AG04450 (cell line): ENCODE measurements at regions not wholly inside any gene's neighbourhood (a gene's known extent, or its start where the extent isn't known, plus 50 kb on each side); places are given as distances from the start of the nearest gene placed in this dataset.

Experiments used
- CTCF ChIA-PET: fragments of 300-600, 350-600 bp; formaldehyde crosslinking; extraction: SDS; loops from one replicate; lab custom pipeline; 2022; ENCODE audit warnings: antibody characterized with exemption, inconsistent platforms; lab: Charles Lee
- POLR2A ChIA-PET: fragments of 350-600 bp; formaldehyde crosslinking; extraction: SDS; loops from one replicate; lab custom pipeline; 2021; ENCODE audit warnings: antibody characterized with exemption, inconsistent platforms; lab: Yijun Ruan, JAX
- DNase-seq: peaks from one replicate; pipeline ENCODE4 v3.0.0-alpha.2; 2011; ENCODE audit warnings: low read depth, low spot score
- H3K27ac ChIP-seq: one replicate; pipeline ENCODE4 v1.5.1; 2012; ENCODE audit warnings: low read depth, low read length, control low read depth
- H3K27me3 ChIP-seq: one replicate; pipeline ENCODE4 v1.6.0; 2012; ENCODE audit warnings: low read length; ENCODE audit not compliant: control insufficient read depth, insufficient read depth
- H3K4me3 ChIP-seq: 2 replicates; pipeline ENCODE4 v1.5.1; 2011; ENCODE audit warnings: mild to moderate bottlenecking, low read depth, low read length, control low read depth
- H3K9me3 ChIP-seq: 2 replicates; pipeline ENCODE4 v1.5.1; 2012; ENCODE audit warnings: low read length; ENCODE audit not compliant: control insufficient read depth, insufficient read depth
- CTCF ChIP-seq: IDR thresholded peaks from 2 replicates; pipeline ENCODE4 v1.5.1; 2011; ENCODE audit warnings: low read depth, low read length, control low read depth, inconsistent platforms

GRCh38 chr7:21200503-21200902 is 227.4 kb upstream of the SP4 start:
- no peak for DNase-seq
- CTCF ChIA-PET, result no interaction called here
- TF ChIP-seq CTCF, result no peak

GRCh38 chr7:21214657-21215056 is 213.2 kb upstream of the SP4 start:
- no peak for DNase-seq
- Histone ChIP-seq H3K27ac (no peak overlapping the region), H3K9me3 (peaks cover 9% of the 10 kb centered on the region), H3K27me3 (no peaks in the 10 kb centered on the region), H3K4me3 (no peak overlapping the region)
- ChIA-PET POLR2A (no interaction called here), CTCF (interaction anchor here (0.6 kb wide), 1 partner anchor 20 kb away, joined by 3 read pairs; no protein-coding TSS in a partner anchor)
- TF ChIP-seq CTCF, result no peak

More at GRCh38 chr7:21200503-21200902, 227.4 kb upstream of the SP4 start:
- peaks cover 29% of the 10 kb centered on the region for H3K9me3 ChIP-seq
- no peak overlapping the region for H3K27ac ChIP-seq
- POLR2A ChIA-PET, result no interaction called here
- H3K4me3 ChIP-seq, result no peak overlapping the region
- H3K27me3 ChIP-seq, result no peaks in the 10 kb centered on the region

GRCh38 chr7:21215307-21215706 is 212.6 kb upstream of the SP4 start:
- ChIA-PET CTCF (interaction anchor here (0.6 kb wide), 1 partner anchor 20 kb away, joined by 3 read pairs; no protein-coding TSS in a partner anchor), POLR2A (no interaction called here)
- Histone ChIP-seq H3K9me3 (peaks cover 14% of the 10 kb centered on the region), H3K4me3 (no peak overlapping the region), H3K27ac (no peak overlapping the region), H3K27me3 (no peaks in the 10 kb centered on the region)
- TF ChIP-seq CTCF, result no peak
- no peak for DNase-seq

- no peak for DNase-seq
- CTCF ChIA-PET, result no interaction called here
Measured at GRCh38 chr7:21217365-21217764, 210.5 kb upstream of the SP4 start.

GRCh38 chr7:21218155-21218554 is 209.7 kb upstream of the SP4 start:
- CTCF ChIA-PET, result no interaction called here
- Histone ChIP-seq H3K9me3 (peaks cover 24% of the 10 kb centered on the region), H3K4me3 (no peak overlapping the region), H3K27ac (no peak overlapping the region), H3K27me3 (no peaks in the 10 kb centered on the region)
- POLR2A ChIA-PET, result no interaction called here
- no peak for TF ChIP-seq CTCF
- DNase-seq, result no peak

More at GRCh38 chr7:21217365-21217764, 210.5 kb upstream of the SP4 start:
- POLR2A ChIA-PET, result no interaction called here
- no peak overlapping the region for H3K27ac ChIP-seq
- no peak overlapping the region for H3K4me3 ChIP-seq
- peaks cover 24% of the 10 kb centered on the region for H3K9me3 ChIP-seq
- no peaks in the 10 kb centered on the region for H3K27me3 ChIP-seq
- no peak for TF ChIP-seq CTCF
